ENCODE measurements at regions not wholly inside any gene's neighbourhood (a gene's known extent, or its start where the extent isn't known, plus 50 kb on each side); places are given as distances from the start of the nearest gene placed in this dataset.

GRCh38 chr7:18320971-18321567 is 174.5 kb upstream of the HDAC9 start:
- TF ChIP-seq CTCF (IDR thresholded peaks at IDR 0.05) (peak; percentile 65), EZH2phosphoT487 (IDR thresholded peaks at IDR 0.05) (no peak)

Data from neural progenitor cell (in vitro differentiated cells).